ENCODE measurements at regions not wholly inside any gene's neighbourhood (a gene's known extent, or its start where the extent isn't known, plus 50 kb on each side); places are given as distances from the start of the nearest gene placed in this dataset.

GRCh38 chr7:70994176-70994575 is 137.8 kb upstream of the GALNT17 start:
- Histone ChIP-seq H3F3A (ENCODE audit: control insufficient read depth, insufficient read depth) (no peaks in the 10 kb centered on the region), H3K36me3 (ENCODE audit: control insufficient read depth, low read length) (no peaks in the 10 kb centered on the region), H3K27me3 (ENCODE audit: control insufficient read depth, low read length) (no peaks in the 10 kb centered on the region), H3K4me1 (ENCODE audit: control insufficient read depth, low read length) (no peaks in the 10 kb centered on the region), H3K9me2 (replicated peaks; ENCODE audit: control insufficient read depth, low read length) (no peaks in the 10 kb centered on the region), H3K79me2 (ENCODE audit: control insufficient read depth, low read length) (no peaks in the 10 kb centered on the region), H3K27ac (ENCODE audit: low read depth, low read length) (no peak overlapping the region), H3K4me3 (ENCODE audit: low read length) (no peak overlapping the region), H3K9me3 (ENCODE audit: control insufficient read depth, insufficient read depth, low read length) (no peaks in the 10 kb centered on the region), H4K20me1 (ENCODE audit: control insufficient read depth, insufficient read depth, low read depth, low read length) (no peaks in the 10 kb centered on the region), H3K4me2 (ENCODE audit: low read length) (no peak overlapping the region)
- no peak for TF ChIP-seq EZH2phosphoT487 (IDR thresholded peaks at IDR 0.05; ENCODE audit: borderline replicate concordance, low read length)
- TF ChIP-seq, protein P1, sequence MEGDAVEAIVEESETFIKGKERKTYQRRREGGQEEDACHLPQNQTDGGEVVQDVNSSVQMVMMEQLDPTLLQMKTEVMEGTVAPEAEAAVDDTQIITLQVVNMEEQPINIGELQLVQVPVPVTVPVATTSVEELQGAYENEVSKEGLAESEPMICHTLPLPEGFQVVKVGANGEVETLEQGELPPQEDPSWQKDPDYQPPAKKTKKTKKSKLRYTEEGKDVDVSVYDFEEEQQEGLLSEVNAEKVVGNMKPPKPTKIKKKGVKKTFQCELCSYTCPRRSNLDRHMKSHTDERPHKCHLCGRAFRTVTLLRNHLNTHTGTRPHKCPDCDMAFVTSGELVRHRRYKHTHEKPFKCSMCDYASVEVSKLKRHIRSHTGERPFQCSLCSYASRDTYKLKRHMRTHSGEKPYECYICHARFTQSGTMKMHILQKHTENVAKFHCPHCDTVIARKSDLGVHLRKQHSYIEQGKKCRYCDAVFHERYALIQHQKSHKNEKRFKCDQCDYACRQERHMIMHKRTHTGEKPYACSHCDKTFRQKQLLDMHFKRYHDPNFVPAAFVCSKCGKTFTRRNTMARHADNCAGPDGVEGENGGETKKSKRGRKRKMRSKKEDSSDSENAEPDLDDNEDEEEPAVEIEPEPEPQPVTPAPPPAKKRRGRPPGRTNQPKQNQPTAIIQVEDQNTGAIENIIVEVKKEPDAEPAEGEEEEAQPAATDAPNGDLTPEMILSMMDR (IDR thresholded peaks at IDR 0.05; ENCODE audit: low read depth, low read length, poor library complexity, severe bottlenecking), result no peak

DNA sequence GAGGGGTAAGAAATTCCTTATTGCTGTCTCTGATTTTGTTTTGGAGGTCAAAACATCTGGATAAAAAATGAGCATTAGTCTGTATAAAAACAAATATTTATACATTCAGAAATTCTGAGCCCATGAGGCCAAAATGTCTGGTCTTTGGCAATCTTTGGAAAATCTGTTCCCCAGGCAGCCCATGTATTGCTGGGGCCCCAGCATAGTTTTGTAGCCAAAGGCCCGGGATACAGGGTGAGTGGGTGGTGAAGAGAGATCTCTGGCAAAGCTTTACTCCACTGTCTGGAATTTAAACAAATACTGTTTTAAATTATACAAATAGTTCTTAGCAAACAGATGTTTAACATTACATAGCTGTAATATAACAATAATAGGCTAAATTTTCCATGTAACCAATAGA is 134.7 kb upstream of the GALNT17 start:
- H4K20me1 ChIP-seq (ENCODE audit: control insufficient read depth, insufficient read depth, low read depth, low read length), result no peaks in the 10 kb centered on the region
- H3K27me3 ChIP-seq (ENCODE audit: control insufficient read depth, low read length), result no peaks in the 10 kb centered on the region
- no peak overlapping the region for H3K4me2 ChIP-seq (ENCODE audit: low read length)
- no peak overlapping the region for H3K4me3 ChIP-seq (ENCODE audit: low read length)
- H3K79me2 ChIP-seq (ENCODE audit: control insufficient read depth, low read length), result no peaks in the 10 kb centered on the region
- no peak overlapping the region for H3K27ac ChIP-seq (ENCODE audit: low read depth, low read length)
- TF ChIP-seq EZH2phosphoT487 (IDR thresholded peaks at IDR 0.05; ENCODE audit: borderline replicate concordance, low read length), result no peak
- no peaks in the 10 kb centered on the region for H3K9me3 ChIP-seq (ENCODE audit: control insufficient read depth, insufficient read depth, low read length)
- no peaks in the 10 kb centered on the region for H3K4me1 ChIP-seq (ENCODE audit: control insufficient read depth, low read length)
- no peaks in the 10 kb centered on the region for H3K9me2 ChIP-seq (replicated peaks; ENCODE audit: control insufficient read depth, low read length)
- no peaks in the 10 kb centered on the region for H3F3A ChIP-seq (ENCODE audit: control insufficient read depth, insufficient read depth)
- no peaks in the 10 kb centered on the region for H3K36me3 ChIP-seq (ENCODE audit: control insufficient read depth, low read length)

DNA sequence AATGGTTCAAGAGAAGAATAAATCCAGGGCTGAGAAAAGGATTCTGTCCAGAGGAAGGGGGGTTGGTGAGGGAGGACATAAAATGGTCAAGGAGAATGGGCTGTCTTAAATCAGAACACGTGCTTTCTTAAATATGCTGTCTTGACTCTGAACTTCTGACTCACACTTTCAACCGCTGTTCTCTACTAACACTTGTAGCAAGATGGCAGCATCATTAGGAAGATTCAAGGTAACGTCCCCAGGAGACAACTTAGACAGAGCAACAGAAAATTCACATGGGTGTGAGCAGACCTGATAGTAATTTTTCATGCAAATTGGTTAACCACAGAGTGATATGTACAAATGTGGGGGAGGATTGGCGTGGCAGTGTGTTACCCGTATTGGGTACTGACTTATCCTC is 126.8 kb upstream of the GALNT17 start:
- Histone ChIP-seq H3K4me1 (ENCODE audit: control insufficient read depth, low read length) (no peaks in the 10 kb centered on the region), H4K20me1 (ENCODE audit: control insufficient read depth, insufficient read depth, low read depth, low read length) (no peaks in the 10 kb centered on the region), H3K79me2 (ENCODE audit: control insufficient read depth, low read length) (no peaks in the 10 kb centered on the region), H3K27me3 (ENCODE audit: control insufficient read depth, low read length) (no peaks in the 10 kb centered on the region), H3K9me2 (replicated peaks; ENCODE audit: control insufficient read depth, low read length) (no peaks in the 10 kb centered on the region), H3K9me3 (ENCODE audit: control insufficient read depth, insufficient read depth, low read length) (no peaks in the 10 kb centered on the region), H3K27ac (ENCODE audit: low read depth, low read length) (no peak overlapping the region), H3K36me3 (ENCODE audit: control insufficient read depth, low read length) (no peaks in the 10 kb centered on the region), H3K4me2 (ENCODE audit: low read length) (no peak overlapping the region), H3K4me3 (ENCODE audit: low read length) (no peak overlapping the region), H3F3A (ENCODE audit: control insufficient read depth, insufficient read depth) (no peaks in the 10 kb centered on the region)
- TF ChIP-seq, protein P1 (IDR thresholded peaks at IDR 0.05; ENCODE audit: low read depth, low read length, poor library complexity, severe bottlenecking), result no peak
- TF ChIP-seq EZH2phosphoT487 (IDR thresholded peaks at IDR 0.05; ENCODE audit: borderline replicate concordance, low read length), result no peak

- no peak overlapping the region for H3K27ac ChIP-seq (ENCODE audit: low read depth, low read length)
- H3K4me2 ChIP-seq (ENCODE audit: low read length), result no peak overlapping the region
- H4K20me1 ChIP-seq (ENCODE audit: control insufficient read depth, insufficient read depth, low read depth, low read length), result no peaks in the 10 kb centered on the region
- no peaks in the 10 kb centered on the region for H3F3A ChIP-seq (ENCODE audit: control insufficient read depth, insufficient read depth)
- TF ChIP-seq EZH2phosphoT487 (IDR thresholded peaks at IDR 0.05; ENCODE audit: borderline replicate concordance, low read length), result no peak
- TF ChIP-seq, protein P1 (IDR thresholded peaks at IDR 0.05; ENCODE audit: low read depth, low read length, poor library complexity, severe bottlenecking), result no peak
- no peaks in the 10 kb centered on the region for H3K79me2 ChIP-seq (ENCODE audit: control insufficient read depth, low read length)
- H3K9me2 ChIP-seq (replicated peaks; ENCODE audit: control insufficient read depth, low read length), result no peaks in the 10 kb centered on the region
- H3K9me3 ChIP-seq (ENCODE audit: control insufficient read depth, insufficient read depth, low read length), result no peaks in the 10 kb centered on the region
- no peaks in the 10 kb centered on the region for H3K4me1 ChIP-seq (ENCODE audit: control insufficient read depth, low read length)
- no peak overlapping the region for H3K4me3 ChIP-seq (ENCODE audit: low read length)
- no peaks in the 10 kb centered on the region for H3K27me3 ChIP-seq (ENCODE audit: control insufficient read depth, low read length)
- H3K36me3 ChIP-seq (ENCODE audit: control insufficient read depth, low read length), result no peaks in the 10 kb centered on the region
Observed at GRCh38 chr7:71009636-71010035, 122.3 kb upstream of the GALNT17 start.
